IPS DF 19.7 (cell line): ENCODE measurements at regions not wholly inside any gene's neighbourhood (a gene's known extent, or its start where the extent isn't known, plus 50 kb on each side); places are given as distances from the start of the nearest gene placed in this dataset.
"Not testable (repeated sequence)": the region's sequence is repeated elsewhere in the genome, so short reads cannot be mapped to it uniquely, and the experiment has no call there.

ENCODE experiments used
- DNase-seq: peaks from one replicate; pipeline ENCODE4 v3.0.0-alpha.2; 2013; ENCODE audit warnings: low read depth, low spot score

DNA sequence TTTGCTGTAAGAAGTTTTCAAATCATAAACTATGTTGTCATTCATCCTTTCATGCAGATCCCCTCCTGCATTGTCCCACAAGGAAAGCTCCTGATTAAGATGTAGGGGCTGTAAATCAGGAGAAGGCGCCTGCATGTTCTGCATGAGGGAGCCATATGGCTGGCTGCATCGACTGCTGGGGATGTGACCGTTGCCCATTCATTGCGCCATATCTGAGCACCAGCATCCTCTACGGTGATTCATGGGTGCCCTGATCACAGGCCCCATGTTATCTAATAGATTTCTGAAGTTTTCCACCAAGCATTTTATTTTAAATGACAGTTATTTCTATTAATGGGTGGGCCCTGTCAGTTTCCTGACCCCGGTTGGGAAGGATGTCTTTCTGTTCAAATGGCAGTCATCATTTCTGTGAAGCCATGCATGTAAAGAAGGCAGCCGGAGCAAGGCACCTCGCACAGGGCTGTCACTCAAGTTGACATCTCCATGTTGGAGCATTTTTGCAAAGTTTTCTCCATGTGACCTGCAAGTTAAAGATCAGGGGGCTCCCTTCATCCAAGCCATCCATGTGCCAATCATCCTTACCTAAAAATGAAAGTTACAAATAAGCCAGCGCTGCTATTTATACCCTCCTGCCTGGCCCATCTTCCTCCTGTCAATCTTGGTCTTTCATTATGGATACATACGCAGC, 128.8 kb downstream of the TEX36 start:
- no peak for DNase-seq

DNA sequence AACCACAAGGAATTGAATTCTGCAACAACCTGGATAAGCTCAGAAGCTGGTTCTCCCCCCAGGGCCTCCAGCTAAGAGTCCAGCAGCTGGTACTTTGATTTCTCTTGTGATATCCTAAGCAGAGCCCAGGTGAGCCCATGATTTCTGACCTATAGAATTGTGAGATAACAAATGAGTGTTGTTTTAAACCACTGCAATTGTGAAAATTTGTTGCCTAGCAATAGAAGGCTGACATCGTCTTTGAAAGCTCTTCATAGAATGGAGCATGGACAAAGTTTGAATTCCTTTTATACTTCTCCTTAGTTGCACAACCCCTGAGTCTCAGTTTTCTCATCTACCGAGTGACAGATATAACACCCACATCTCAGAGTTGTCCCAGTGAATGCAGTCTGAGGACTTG, 129.9 kb downstream of the TEX36 start:
- DNase-seq: no peak

DNA sequence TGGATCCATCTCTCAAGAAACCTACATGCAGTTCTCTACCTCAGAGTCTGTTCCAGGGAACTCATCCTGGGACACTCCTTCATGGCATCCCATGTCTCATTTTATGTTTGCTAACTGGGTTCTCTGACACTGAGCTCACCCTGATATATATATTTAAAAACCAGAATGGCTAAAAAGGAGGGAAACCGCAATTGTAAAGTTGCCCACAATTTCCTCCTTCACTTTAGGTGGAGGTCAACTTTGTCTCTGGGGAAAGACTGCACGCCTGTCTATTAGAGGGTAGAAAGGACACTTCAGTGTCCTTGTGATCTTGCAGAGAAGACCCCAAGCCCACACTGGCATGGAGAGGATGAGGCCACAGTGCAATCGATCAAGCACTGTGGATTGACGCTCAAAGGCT, 131.7 kb downstream of the TEX36 start:
- DNase-seq: no peak

DNA sequence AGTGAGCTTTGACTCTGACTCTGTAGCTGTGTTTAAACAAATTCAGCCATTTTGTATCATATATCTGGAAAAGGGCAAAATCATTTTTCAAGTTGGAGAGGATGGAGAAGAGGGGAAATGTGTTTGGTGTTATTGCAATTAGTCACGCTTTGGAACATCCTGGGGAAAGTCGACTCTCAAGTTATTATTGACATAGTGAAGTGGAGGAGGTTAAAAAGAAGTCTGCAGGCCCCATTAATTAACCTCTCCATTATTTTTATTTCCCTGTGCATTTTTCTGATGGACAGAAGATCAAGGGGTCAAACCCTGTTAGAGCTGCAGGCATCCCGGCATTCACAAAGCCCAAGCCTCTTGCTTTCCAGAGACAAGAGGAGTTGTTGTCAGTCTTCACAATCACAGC, 132.6 kb downstream of the TEX36 start:
- DNase-seq: no peak

DNA sequence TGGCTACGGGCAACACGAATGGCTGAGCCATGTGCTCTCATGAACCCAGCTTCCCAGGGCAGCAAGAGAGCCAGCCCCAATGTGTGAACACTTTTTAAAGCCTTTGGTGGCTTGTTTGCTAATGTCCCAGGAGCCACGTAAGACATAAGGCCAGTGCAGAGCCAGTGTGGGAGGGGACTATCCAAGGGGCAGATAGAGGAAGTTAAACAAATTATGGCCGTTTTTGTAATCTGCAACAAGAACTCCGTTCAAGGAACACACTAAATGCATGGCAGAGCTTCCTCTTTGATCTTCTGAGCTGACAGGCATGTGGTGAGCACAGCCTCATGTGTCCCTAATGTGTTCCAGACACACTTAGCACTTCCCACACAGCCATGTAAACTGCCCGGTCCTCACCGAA, 133.3 kb downstream of the TEX36 start:
- no peak for DNase-seq

DNA sequence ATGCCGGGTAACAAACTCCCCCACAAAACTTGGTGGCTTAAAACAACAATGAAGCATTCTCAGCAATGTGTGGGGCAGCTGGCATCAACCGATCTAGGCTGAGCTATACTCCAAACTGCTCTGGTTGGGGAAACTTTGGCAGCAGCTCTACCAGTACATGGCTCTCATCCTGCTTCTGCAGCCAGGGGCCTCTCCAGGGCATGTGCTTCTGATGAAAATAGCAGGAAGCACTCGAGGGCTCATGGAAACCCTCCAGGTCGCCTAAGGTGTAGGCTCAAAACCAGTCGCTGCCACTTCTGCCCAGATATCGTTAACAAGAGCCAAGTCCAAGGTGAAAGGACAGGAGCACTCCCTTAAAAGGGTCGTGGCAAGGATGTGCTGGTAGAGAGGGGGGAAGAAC, 134.1 kb downstream of the TEX36 start:
- no peak for DNase-seq

GRCh38 chr10:125548356-125548755, 134.6 kb downstream of the TEX36 start:
- DNase-seq: no peak

- DNase-seq: no peak
Measured at GRCh38 chr10:125547010-125547650, 135.8 kb downstream of the TEX36 start.

GRCh38 chr10:125543796-125544195, 139.2 kb downstream of the TEX36 start:
- no peak for DNase-seq

DNA sequence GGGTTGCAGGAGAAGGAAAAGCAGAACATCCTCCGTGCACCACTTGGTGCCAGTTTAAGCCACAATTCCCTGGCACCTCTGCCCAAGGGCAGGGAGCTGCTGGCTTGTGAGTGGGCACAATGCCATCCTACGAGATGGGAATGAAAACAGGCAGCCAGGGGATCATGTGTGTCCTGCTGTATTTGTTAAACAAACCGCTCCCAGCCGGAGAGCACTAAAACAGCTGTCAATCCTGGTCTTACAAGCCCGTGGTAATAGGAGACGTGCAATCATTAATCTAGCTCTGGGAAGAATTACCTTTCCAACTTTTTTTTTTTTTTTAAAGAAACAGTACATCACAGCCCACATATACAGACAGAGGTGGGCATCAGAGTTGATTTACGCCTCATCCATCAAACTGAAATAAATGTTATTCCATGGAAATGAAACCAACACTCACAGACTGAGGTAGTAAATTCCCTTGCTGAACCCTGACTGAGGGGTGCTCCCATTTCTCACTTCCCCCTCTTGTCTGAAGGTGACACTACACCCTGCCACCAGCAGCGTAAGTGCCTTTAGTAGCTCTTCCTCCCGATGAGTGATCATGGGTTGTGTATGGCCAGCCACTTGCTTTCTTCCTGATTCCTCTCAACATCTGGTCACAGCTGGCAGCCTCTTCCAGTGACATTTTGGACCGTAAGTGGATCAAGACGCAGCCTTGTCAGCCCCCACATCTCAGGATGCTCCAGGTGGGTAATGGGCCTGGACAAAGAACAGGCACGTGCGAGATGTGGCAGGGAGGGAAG, 143.8 kb downstream of the TEX36 start:
- DNase-seq: no peak

GRCh38 chr10:125536236-125536635, 146.7 kb downstream of the TEX36 start:
- no peak for DNase-seq

- no peak for DNase-seq
Measured at GRCh38 chr10:125535559-125535958, 147.4 kb downstream of the TEX36 start.

DNA sequence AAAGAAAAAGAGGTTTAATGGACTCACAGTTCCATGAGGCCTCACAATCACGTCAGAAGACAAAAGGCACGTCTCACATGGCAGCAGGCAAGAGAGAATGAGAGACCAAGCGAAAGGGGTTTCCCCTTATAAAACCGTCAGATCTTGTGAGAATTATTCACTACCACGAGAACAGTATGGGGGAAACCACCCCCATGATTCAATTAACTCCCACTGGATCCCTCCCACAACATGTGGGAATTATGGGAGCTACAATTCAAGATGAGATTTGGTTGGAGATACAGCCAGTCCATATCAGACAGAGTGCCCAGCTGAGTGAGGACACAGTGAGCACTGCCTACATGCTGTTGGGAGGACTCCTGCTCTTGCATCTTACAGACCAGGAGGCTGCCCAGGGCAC, 148.4 kb downstream of the TEX36 start:
- DNase-seq: no peak

DNA sequence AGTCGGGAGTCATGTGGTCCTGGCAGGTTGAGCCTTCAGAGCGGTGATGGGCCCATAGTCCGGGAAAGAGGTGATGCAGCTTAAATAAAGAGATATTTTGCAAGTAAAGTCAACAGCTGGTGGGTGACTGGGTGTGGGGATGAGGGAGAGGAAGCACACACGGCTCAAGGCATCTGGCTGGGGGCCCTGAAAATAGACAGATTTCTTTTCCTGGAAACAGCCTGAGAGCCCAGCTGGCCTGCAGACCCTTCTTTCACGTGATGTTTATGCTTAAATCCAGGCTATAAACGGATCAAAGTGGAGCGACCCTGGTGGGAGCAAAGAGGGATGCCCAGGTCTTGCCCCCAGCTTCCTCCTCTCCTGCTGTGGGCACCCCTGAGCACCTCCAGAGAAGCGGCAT, 149.1 kb downstream of the TEX36 start:
- no peak for DNase-seq

DNA sequence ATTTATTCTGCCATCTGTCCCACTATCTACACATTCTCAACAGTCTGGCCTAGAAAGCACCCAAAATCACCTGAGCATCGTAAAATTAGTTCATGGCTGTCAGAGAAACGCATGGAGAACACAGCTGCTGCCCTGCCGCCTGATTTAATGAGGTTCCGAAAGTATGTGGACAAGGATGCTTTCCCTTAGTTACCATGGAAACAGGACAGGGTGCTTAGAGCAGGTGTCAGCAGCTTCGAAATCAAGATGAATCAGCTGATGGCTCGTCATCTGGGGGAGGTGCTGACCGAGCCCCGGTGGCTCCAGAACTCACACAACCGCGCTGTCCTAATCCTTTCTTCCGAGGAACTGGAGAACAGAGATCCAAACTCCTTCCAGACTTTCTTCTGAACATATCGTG, 151.5 kb downstream of the TEX36 start:
- no peak for DNase-seq

- no peak for DNase-seq
Measured at GRCh38 chr10:125523347-125523746, 159.6 kb downstream of the TEX36 start.

- DNase-seq: peak; percentile 45
Measured at GRCh38 chr10:125521721-125522680, 161.0 kb downstream of the TEX36 start.

DNA sequence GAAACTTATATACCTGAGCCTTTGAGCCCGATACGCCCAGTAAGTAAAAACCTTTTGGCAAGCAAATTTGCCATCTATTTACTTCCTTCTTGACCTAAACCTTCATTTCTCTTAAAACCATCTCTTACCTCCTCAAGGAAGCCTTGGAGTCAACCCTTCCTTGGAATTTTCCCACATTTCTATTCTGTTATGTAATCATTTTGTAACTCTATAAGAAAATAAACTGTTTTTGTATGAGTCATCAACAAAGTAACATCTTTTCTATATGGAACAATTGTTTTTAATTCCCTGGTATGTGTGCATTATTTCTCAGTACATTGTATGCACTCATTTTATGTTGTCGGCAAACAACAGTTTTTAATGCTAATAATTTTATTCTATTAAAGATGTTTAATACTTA, 162.0 kb downstream of the TEX36 start:
- DNase-seq: no peak

DNA sequence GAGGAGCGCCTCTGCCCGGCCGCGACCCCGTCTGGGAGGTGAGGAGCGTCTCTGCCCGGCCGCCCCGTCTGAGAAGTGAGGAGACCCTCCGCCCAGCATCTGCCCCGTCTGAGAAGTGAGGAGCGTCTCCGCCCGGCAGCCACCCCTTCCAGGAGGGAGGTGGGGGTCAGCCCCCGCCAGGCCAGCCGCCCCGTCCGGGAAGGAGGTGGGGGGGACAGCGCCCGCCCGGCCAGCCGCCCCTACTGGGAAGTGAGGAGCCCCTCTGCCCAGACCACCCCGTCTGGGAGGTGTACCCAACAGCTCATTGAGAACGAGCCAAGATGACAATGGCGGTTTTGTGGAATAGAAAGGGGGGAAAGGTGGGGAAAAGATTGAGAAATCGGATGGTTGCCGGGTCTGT, 164.6 kb downstream of the TEX36 start:
- not testable (repeated sequence) for DNase-seq

DNA sequence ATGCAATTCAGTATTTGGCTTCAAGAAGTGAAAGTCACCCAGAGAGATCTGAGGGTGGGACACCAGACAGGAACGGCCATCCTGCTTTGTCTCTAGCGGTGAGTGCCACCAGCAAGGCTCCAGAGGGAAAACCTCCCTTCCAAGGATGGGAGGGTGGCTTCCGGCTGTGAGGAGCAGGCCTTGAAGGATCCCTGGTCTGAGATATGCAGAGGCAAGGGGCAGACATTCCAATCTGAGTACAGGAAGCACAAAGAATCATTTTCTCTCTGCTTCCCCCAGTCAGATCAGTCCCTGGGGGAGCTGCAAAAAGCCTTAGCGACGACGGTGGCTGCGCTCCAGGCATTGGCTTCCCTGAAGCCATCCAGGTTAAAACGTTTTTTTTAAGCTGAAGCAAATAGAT, 167.4 kb downstream of the TEX36 start:
- DNase-seq: no peak
